ENCODE measurements at regions not wholly inside any gene's neighbourhood (a gene's known extent, or its start where the extent isn't known, plus 50 kb on each side); places are given as distances from the start of the nearest gene placed in this dataset.
A peak's percentile ranks its signal among the peaks of the same experiment; 100 is the strongest.

GRCh38 chr7:131014906-131015656 is 281.1 kb upstream of the KLF14 start:
- Histone ChIP-seq H3K9me3 (replicated peaks; ENCODE audit: control insufficient read depth, insufficient read depth, low read length) (no peaks in the 10 kb centered on the region), H4K20me1 (replicated peaks; ENCODE audit: control insufficient read depth, extremely low read depth, insufficient read depth, low read length) (no peaks in the 10 kb centered on the region), H3K4me1 (ENCODE audit: control insufficient read depth, extremely low read depth, insufficient read depth, low read length) (peaks cover 7% of the 10 kb centered on the region), H3K4me2 (ENCODE audit: insufficient read depth, low read length) (no peak overlapping the region), H2AFZ (ENCODE audit: low read depth, low read length) (no peak overlapping the region), H3K9me1 (replicated peaks; ENCODE audit: control insufficient read depth, extremely low read depth, insufficient read depth, low read length) (no peaks in the 10 kb centered on the region), H3K4me3 (replicated peaks in 1 of 3; ENCODE audit: insufficient read depth in 1 of 3, low read depth in 1 of 3, low read length in 3 of 3) (no peak overlapping the region), H3K27ac (ENCODE audit: insufficient read depth, low read depth, low read length) (no peak overlapping the region), H3K9ac (replicated peaks; ENCODE audit: extremely low read depth, insufficient read depth, low read length) (no peak overlapping the region), H3K79me2 (ENCODE audit: control insufficient read depth, insufficient read depth, low read length) (no peaks in the 10 kb centered on the region), H3K27me3 (ENCODE audit: control insufficient read depth in 2 of 2, insufficient read depth in 2 of 2, low read length in 2 of 2) (no peaks in the 10 kb centered on the region), H3K36me3 (ENCODE audit: control insufficient read depth in 2 of 2, extremely low read depth in 1 of 2, insufficient read depth in 2 of 2, low read length in 2 of 2) (no peaks in the 10 kb centered on the region)
- CTCF ChIA-PET = interaction anchor here (1.6 to 1.7 kb wide), 2 partner anchors 7 to 33 kb away, joined by 7 to 8 read pairs; no protein-coding TSS in a partner anchor
- POLR2A ChIA-PET = no interaction called here
- BruUV-seq (replicated peaks) = no TSS peak
- FAIRE-seq = no peak
- TF ChIP-seq POLR2A (IDR thresholded peaks at IDR 0.05; ENCODE audit: low read depth, low read length) = no peak
- no peak for TF ChIP-seq MAX (IDR thresholded peaks at IDR 0.05; ENCODE audit: insufficient read depth, insufficient read length)
- no peak for TF ChIP-seq GATA2 (IDR thresholded peaks at IDR 0.05; ENCODE audit: insufficient read depth, insufficient read length, low read depth, low read length)
- no peak for TF ChIP-seq MYC (IDR thresholded peaks at IDR 0.05; ENCODE audit: low read depth, low read length)
- no peak for TF ChIP-seq JUN (IDR thresholded peaks at IDR 0.05; ENCODE audit: borderline replicate concordance, insufficient read depth, insufficient read length, low read depth)
- TF ChIP-seq POLR2AphosphoS5 (IDR thresholded peaks at IDR 0.05; ENCODE audit: insufficient read depth, low read depth, low read length) = no peak
- no peak for TF ChIP-seq FOS (IDR thresholded peaks at IDR 0.05; ENCODE audit: borderline replicate concordance, insufficient read depth, low read length)
- DNase-seq (ENCODE audit: low read depth, low spot score) = no peak
- intact Hi-C loops (cut with micrococcal nuclease) (no loop called here), dilution Hi-C loops (cut with MboI; ENCODE audit: extremely low pct_ligation_motif_present, low sequenced_read_pairs) (no loop called here)

GRCh38 chr7:131015657-131015958 is 281.6 kb upstream of the KLF14 start:
- no peaks in the 10 kb centered on the region for H3K79me2 ChIP-seq (ENCODE audit: control insufficient read depth, insufficient read depth, low read length)
- H4K20me1 ChIP-seq (replicated peaks; ENCODE audit: control insufficient read depth, extremely low read depth, insufficient read depth, low read length) = no peaks in the 10 kb centered on the region
- no peak overlapping the region for H2AFZ ChIP-seq (ENCODE audit: low read depth, low read length)
- no peaks in the 10 kb centered on the region for H3K27me3 ChIP-seq (ENCODE audit: control insufficient read depth in 2 of 2, insufficient read depth in 2 of 2, low read length in 2 of 2)
- no TSS peak for BruUV-seq (replicated peaks)
- DNase-seq (ENCODE audit: low read depth, low spot score) = peak; percentile 17
- no peak overlapping the region for H3K27ac ChIP-seq (ENCODE audit: insufficient read depth, low read depth, low read length)
- FAIRE-seq = peak; percentile 26
- H3K4me2 ChIP-seq (ENCODE audit: insufficient read depth, low read length) = no peak overlapping the region
- no peaks in the 10 kb centered on the region for H3K9me1 ChIP-seq (replicated peaks; ENCODE audit: control insufficient read depth, extremely low read depth, insufficient read depth, low read length)
- TF ChIP-seq GATA2 (IDR thresholded peaks at IDR 0.05; ENCODE audit: insufficient read depth, insufficient read length, low read depth, low read length) = no peak
- no peak for TF ChIP-seq CTCF (IDR thresholded peaks at IDR 0.05; ENCODE audit: extremely low read depth in 1 of 2, insufficient read depth in 1 of 2, low read depth in 1 of 2, low read length in 2 of 2)
- TF ChIP-seq POLR2A (IDR thresholded peaks at IDR 0.05; ENCODE audit: low read depth, low read length) = no peak
- TF ChIP-seq POLR2AphosphoS5 (IDR thresholded peaks at IDR 0.05; ENCODE audit: insufficient read depth, low read depth, low read length) = no peak
- no peak for TF ChIP-seq MYC (IDR thresholded peaks at IDR 0.05; ENCODE audit: low read depth, low read length)
- TF ChIP-seq JUN (IDR thresholded peaks at IDR 0.05; ENCODE audit: borderline replicate concordance, insufficient read depth, insufficient read length, low read depth) = no peak
- TF ChIP-seq FOS (IDR thresholded peaks at IDR 0.05; ENCODE audit: borderline replicate concordance, insufficient read depth, low read length) = no peak
- no peak for TF ChIP-seq MAX (IDR thresholded peaks at IDR 0.05; ENCODE audit: insufficient read depth, insufficient read length)
- TF ChIP-seq EZH2 (IDR thresholded peaks at IDR 0.05; ENCODE audit: borderline replicate concordance, low read depth, low read length, severe bottlenecking) = no peak
- intact Hi-C loops (cut with micrococcal nuclease) = no loop called here
- ChIA-PET POLR2A (no interaction called here), CTCF (interaction anchor here (1.6 to 2.3 kb wide), 3 partner anchors 8 to 33 kb away, joined by 7 to 10 read pairs (median 8); no protein-coding TSS in a partner anchor)
- no peaks in the 10 kb centered on the region for H3K9me3 ChIP-seq (replicated peaks; ENCODE audit: control insufficient read depth, insufficient read depth, low read length)
- H3K36me3 ChIP-seq (ENCODE audit: control insufficient read depth in 2 of 2, extremely low read depth in 1 of 2, insufficient read depth in 2 of 2, low read length in 2 of 2) = no peaks in the 10 kb centered on the region
- no peak overlapping the region for H3K4me3 ChIP-seq (replicated peaks in 1 of 3; ENCODE audit: insufficient read depth in 1 of 3, low read depth in 1 of 3, low read length in 3 of 3)
- H3K4me1 ChIP-seq (ENCODE audit: control insufficient read depth, extremely low read depth, insufficient read depth, low read length) = peaks cover 7% of the 10 kb centered on the region
- dilution Hi-C loops (cut with MboI; ENCODE audit: extremely low pct_ligation_motif_present, low sequenced_read_pairs) = no loop called here
- H3K9ac ChIP-seq (replicated peaks; ENCODE audit: extremely low read depth, insufficient read depth, low read length) = no peak overlapping the region
